HG03565 (cell line): ENCODE measurements at regions not wholly inside any gene's neighbourhood (a gene's known extent, or its start where the extent isn't known, plus 50 kb on each side); places are given as distances from the start of the nearest gene placed in this dataset.

ENCODE experiments used
- ATAC-seq: cut with Tn5 transposase; IDR thresholded peaks from one replicate; pipeline ENCODE4 v1.9.1; 2021; ENCODE audit warnings: mild to moderate bottlenecking, moderate library complexity; ENCODE audit not compliant: unreplicated experiment

DNA sequence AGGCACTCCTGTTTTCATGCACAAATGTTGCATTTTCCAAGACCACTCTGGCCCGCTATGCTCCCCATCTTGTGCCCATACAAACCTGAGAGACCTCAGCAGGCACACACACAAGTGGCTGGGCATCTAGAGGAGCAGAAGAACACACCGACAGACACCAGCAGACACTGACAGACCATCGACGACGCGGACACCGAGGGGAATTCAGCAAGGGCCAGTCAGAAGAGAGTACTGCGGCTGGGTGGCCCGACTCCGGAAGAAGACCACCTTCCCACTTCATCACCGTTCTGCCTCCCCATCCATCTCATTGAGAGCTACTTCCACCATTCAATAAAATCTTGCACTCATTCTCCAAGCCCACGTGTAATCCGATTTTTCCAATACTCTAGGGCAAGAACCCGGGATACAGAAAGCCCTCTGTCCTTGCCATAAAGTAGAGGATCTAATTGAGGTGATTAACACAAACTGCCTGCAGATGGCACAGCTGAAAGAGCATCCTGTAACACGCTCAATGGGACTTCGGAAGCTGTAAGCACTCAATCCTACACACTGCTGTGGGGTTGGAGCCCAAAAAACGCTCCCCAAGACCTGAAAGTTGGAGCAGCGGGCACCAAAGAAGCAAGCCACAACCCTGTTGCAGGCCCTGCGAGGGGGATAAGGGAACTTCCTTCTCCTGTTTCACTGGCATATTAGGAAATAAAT lies 780.9 kb downstream of the ARAP2 start:
- no peak for ATAC-seq

DNA sequence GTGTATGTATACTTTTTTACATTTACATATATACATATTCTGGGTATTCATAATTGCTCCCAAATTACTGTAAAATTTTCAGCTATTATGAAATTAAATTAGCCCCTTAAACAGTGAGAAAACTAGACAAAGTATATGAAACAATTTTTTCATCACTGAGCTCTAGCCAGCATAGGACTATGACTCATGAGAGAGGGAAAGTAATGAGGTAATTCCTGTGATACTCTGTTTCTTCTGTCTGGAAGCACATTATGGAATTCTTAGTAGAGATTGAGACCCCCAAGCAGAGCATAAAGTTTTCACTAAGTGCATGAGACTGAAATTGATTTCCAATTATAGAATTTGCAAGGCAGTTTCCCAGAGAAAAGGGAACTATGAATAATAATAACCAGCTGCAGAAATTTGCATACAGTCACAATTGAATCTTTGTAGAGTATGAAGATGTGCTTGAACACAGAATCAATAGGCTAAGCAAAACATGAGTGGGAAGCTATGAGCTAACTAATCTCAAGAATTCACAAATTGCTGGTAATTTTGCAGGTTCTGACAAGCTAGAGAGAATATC lies 779.3 kb downstream of the ARAP2 start:
- ATAC-seq, result no peak

DNA sequence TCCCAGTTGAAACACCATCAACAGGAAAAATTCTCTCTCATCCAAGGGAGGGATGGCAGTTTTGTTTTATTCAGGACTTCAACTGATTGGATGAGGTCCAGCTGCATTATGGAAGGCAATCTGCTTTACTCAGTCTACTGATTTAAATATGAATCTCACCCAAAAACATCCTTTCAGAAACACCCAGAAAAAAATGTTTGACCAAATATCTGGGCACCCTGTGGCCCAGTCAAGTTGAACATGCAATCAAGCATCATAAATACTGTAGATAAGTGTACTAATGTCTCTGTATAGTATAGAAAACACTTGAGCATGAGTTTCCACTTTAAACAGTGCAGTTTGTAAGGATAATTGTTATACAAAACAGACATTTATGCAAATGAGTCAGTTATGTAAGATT lies 753.2 kb downstream of the ARAP2 start:
- no peak for ATAC-seq

DNA sequence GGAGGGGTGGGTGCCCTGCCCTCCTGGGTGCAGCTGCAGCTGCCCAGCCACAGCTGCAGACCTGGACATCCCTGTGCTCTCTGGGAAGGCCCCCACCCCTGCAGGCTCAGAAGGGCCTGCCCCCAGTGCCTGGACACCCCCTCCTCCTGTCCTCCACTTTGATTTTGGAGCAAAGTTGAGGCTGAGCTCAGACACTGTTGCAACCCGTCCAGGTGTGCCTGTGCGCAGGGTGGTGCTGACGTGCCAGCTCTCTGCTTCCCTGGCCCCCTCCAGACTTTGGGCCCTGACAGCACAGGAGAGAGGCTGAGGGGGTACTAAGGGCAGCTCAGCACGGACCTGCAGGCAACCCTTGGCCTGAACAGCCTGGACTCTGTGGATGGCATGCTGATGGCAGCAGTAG lies 750.3 kb downstream of the ARAP2 start:
- ATAC-seq, result no peak

DNA sequence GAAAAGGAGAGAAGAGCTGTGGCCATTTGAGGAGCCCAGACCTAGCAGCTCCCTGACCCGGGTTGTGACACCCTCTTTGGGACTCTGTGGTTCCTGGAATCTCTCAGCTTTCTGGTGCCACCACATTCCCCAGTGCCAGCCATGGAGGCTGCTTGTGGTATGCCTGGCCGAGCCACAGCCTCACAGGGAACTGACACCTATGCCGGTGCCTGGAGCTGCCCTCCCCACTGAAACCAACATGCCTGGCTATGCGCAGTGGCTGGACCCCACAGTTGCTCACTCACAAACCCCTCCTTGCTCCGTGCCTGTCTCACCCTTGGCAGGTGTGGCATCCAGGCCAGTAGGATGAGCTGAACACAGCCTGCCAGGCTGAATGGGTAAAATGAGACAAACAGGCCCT lies 749.4 kb downstream of the ARAP2 start:
- no peak for ATAC-seq

DNA sequence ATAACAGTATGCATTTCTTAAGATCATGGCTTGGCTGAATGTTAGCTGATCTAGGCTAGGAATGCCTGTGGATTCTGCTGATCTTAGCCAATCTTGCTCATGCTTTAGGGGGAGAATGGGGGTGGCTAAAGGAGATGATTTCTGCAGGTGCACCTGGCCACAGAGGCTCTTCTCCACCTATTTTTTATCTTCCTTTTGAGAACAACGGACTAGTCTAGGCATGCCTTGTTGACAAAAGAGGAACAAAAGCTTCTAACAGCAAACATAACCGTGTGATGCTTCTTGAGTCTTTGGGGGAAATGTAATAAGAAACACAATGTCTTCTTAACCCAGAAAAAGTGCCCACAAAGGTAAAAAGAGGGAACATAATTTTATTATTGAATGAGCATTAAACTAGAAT lies 743.5 kb downstream of the ARAP2 start:
- no peak for ATAC-seq

DNA sequence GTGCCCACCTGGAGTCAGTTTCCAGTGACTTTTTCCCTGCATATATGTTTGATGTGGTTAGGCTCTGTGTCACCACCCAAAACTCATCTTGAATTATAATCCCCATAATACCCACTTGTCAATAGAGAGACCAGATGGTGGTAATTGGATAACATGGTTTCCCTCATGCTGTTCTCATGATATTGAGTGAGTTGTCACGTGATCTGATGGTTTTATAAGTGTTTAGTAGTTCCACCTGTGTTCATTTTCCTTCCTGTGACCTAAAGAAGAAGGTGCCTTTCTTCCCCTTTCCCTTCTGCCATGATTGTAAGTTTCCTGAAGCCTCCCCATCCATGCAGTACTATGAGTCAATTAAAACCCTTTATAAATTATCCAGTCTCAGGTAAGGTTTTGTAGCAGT lies 740.9 kb downstream of the ARAP2 start:
- no peak for ATAC-seq

DNA sequence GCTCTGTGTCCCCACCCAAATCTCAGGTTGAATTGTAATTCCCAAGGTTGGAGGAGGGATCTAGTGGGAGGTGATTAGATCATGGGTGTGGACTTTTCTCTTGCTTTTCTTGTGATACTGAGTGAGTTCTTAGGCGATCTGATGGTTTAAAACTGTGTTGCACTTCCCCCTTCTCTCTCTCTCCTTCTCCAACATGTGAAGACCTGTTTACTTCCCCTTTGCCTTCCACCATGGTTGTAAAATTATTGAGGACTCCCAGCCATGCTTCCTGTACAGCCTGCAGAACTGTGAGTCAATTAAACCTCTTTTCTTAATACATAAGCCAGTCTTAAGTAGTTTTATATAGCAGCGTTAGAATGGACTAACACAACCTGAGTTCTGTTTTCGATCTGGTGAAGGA lies 738.2 kb downstream of the ARAP2 start:
- no peak for ATAC-seq

DNA sequence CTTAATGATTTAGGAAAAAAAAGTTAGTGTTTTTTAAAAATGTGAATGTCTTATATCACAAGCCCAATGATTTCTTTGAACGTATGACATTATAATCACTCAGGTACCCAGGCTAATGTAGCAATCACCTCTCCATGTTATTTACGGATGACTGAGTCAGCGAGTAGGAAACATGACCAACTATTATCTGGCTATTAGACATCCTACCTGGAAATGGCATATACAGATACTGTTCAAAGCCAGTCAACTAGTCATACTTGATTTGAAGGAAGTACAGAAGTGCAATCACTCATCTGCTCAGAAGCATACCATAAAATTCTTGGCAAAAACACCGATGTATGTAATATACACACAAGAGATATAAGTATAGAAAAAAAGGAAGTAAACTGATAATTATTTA lies 732.5 kb downstream of the ARAP2 start:
- no peak for ATAC-seq

DNA sequence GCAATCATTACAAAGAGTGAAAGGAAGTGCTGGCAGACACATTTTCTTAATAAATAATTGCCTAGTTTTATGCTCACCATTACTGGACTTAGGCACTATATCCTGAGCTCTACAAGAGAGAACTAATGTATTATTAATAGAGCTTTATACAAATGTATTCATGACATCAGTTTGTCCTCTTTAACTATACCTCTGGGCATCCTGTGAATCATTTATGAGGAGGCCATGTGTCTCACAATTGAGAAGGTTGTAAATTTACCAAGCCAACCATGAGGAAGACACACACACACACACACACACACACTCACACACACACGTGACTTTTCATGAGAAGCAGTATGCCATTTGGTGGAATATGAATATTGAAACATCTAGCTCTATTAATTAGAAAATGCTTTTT lies 728.2 kb downstream of the ARAP2 start:
- no peak for ATAC-seq

DNA sequence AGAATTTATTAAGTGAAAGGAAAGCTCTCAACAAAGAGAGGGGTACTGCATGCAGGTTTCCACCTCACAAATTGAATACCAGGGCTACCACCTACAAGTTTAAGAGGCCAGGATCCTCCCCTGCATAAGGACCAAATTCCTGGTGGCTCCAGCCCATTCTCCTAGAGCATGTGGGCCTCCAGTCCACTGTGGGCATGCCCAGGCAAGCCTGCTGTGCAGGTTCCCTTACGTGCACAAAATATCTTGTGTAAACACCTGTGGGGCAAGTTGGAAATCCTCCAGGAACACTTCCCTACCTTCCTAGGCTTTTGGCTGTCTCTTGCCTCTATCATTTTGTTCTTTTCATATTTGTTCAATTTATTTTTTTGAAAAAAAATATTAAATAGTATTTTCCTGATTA lies 724.3 kb downstream of the ARAP2 start:
- no peak for ATAC-seq

DNA sequence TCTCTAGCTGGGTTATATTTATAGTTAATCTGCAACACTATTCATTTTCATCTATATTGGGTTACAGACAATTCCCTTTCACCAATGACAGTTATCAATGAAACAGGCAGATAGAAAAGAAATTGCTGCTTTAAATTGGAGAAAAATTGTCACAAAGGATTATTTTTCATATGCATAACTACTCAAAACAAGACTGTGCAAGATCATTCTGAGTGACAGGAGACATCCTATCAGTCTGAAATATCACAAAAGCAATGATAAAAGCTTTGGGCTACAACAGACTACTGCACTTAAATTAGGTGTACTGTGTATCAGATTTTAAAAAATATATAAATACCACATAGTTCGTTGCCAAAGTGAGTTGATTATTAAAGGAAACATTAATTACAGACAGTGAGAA lies 722.6 kb downstream of the ARAP2 start:
- no peak for ATAC-seq

DNA sequence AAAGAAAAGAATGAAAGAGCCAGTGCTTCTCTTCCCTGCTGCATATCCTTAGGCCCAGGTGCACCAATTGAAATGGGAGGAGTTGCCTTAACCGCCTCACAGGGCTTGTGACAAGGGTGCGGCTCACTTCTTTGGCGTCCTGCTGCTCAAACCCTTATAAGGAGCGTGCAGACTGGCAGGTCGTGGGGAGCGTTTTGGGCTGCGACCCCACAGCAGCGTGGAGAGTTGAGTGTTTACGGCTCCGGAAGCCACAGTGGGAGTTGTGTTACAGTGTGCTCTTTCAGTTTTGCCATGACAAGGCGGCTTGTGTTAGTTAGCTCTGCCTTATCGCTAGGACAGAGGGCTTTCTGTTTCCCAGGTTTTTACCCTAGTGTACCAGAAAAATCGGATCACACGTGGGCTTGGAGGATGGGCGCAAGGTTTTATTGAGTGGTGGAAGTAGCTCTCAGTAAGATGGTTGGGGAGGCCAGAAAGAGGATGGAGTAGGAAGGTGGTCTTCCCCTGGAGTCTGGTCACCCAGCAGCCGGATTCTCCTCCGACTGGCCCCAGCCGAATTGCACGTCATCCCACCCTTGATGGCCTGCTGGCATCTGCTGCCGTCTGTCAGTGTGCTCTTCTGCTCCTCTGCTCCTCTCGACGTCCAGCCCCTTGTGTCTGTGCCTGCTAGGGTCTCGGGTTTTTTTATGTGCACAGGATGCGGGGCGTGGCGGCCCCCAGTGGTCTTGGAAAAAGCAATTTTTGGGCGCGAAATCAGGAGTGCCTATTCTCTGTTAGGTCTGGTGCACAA lies 718.9 kb downstream of the ARAP2 start:
- ATAC-seq, result no peak

DNA sequence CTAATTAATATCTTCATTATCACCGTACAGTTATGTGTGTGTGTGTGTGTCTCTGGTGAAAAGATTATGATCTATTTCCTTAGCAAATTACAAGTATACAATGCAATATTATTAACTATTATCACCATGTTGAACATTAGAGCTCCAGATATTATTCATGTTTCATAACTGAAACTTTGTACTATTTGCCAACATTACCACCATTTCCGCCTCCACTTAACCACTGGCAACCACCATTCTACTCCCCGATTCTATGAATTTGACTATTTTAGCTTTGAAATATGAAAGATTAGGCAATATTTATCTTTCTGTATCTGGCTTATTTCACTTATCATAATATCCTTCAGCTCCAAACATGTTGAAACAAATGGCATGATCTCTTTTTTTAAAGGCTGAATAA lies 717.9 kb downstream of the ARAP2 start:
- ATAC-seq, result no peak

DNA sequence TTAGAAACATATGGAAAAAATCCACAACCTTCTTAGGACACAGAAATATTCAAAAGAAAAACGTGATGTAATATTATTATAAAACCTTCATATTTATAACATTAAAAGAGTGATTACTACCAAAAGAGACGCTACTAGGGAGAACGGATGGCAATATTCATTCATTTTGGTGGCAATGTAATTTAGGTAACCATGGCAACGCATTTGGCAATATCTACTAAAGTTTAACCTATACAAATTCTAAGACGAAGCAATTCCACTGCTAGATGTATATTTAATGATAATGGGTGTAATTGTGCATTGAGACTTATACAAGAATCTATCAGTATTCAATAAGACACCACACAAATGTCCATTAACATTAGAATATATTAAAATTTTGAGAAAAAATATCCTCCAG lies 709.4 kb downstream of the ARAP2 start:
- no peak for ATAC-seq

DNA sequence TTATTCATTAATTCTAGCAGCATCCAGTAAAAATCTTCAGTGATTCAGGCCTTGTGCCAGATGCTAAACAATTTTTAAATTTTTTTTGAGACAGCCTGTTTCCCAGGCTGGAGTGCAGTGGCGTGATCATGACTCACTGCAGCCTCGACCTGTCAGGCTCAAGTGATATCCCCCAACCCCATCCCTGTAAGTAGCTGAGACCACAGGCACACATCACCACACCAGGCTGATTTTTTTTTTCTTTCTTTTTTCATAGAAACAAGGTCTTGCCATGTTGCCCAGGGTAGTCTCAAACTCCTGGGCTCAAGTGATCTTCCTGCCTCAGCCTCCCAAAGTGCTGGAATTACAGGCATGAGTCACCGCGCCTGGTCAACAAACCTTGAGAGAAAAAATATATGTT lies 705.5 kb downstream of the ARAP2 start:
- ATAC-seq, result no peak

DNA sequence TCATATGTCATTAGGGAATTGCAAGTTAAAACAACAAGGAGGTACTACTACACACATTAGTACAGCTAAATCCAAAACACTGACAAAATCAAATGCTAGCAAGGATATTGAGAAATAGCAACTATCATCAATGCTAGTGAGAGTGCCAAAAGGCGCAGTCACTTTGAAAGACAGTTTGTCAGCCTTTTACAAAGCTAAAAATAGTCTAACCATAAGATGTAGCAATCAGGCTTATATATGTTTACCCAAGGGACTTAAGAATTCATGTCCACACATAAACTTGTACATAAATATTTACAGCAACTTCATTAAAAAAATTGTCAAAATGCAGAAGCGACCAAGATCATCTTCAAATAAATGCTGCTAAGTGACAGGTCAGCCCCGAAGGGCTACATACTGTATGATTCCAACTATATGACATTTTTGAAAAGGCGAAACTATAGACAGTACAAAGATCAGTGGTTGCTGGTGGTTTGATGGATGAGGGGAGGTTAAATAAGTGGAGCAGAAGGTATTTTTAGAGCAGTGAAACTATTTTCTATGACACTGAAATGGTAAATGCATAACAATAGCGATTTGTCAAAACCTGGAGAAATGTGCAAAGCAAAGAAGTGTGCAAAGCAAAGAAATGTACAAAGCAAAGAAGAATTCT lies 704.8 kb downstream of the ARAP2 start:
- no peak for ATAC-seq

DNA sequence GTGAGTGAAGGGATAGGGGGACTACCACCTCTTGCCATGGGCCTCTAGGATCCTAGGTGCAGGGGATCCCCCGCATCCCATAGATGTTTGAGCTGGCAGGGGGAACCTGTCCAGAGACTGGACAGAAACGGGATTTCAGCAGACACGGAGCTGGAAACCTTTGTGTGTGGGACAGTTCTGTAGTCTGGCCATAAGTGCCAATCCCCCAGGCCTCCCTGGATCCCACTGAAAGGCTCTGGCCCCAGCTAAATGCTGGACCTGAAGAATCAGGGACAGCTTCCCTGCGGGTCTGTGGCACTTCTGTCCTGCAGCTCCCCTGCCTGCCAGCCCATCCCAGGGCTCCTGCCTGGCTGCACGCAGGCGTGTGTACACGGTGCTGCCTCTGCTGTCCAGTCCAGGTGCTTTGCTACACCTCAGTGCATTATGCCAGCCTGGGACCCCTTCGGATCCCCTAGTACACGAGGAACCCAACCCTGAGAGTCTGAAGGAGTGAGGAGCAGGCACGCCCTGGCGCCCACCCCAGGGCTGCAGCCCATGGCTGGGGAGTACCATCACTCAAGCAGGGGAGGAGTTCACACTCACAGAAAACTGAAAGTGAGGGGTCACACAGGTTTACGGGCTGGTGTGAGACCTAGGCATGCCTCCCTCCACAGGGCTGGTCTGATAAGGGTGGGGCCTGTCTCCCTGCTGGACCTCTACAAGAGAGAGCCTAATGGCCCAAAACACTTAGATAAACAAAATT lies 703.0 kb downstream of the ARAP2 start:
- no peak for ATAC-seq

DNA sequence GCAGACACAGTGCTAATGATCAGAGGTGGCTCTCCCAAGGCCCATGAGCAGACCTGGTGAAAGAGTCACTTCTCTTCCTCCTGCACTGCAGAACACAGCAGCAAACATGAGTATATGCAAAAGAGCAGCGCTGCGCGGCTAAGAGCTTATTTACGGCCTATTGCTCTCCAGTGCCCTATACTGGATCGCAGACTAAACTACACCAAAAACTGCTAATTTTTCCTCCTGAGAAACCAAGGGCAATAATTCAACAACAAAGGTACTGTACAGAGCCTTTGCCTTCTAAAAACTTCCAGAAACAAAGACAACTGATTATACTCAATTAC lies 702.5 kb downstream of the ARAP2 start:
- ATAC-seq, result no peak

DNA sequence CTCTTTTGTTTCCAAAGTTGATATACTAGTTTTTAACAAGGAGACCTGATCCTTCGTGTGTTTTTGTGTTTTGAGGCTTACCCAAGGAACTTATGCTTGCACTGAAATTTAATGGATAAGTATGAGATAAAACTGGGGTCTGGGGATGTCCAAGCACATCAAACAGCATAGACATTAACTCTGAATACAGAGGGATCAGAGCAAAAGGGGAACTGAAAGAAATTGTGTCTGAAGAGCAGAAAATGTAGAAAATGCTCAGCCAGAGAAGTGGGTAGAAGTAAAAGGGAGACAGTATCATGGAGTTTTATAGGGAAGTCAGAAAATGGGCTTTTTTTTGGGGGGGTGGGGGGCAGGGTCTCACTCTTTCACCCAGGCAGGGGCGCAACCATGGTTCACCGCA lies 695.4 kb downstream of the ARAP2 start:
- ATAC-seq, result no peak

DNA sequence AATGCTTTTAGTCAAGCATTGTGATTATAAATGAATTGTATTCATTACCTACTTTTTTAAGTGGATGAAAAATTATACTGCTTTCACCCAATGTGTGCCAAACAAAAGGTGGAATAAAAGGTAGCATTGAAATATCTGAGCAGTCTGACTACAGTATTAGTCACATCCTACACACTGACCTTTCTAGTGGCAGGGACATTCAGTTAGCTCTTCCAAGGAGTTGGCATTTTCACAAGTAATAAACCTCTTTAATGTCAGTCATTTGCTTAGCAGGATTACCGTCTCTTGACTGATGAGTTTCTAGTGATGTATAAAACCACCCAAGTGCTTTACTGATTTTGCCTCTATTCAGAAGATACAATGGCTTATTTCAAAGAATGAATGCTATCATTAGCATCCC lies 687.9 kb downstream of the ARAP2 start:
- ATAC-seq, result no peak
